BLaER1 (cell line): ENCODE measurements at regions not wholly inside any gene's neighbourhood (a gene's known extent, or its start where the extent isn't known, plus 50 kb on each side); places are given as distances from the start of the nearest gene placed in this dataset.
"Not testable (repeated sequence)": the region's sequence is repeated elsewhere in the genome, so short reads cannot be mapped to it uniquely, and the experiment has no call there.

Source experiments
- H3K27ac ChIP-seq: shearing (Covaris generic); formaldehyde crosslinking; 2 replicates; pipeline ENCODE4 v1.8.1; 2022
- H3K27me3 ChIP-seq: shearing (Covaris generic); formaldehyde crosslinking; 2 replicates; pipeline ENCODE4 v1.8.1; 2022
- H3K36me3 ChIP-seq: shearing (Covaris generic); formaldehyde crosslinking; 2 replicates; pipeline ENCODE4 v1.8.1; 2022
- H3K4me1 ChIP-seq: shearing (Covaris generic); formaldehyde crosslinking; 2 replicates; pipeline ENCODE4 v1.8.1; 2022
- H3K4me2 ChIP-seq: shearing (Covaris generic); formaldehyde crosslinking; 2 replicates; pipeline ENCODE4 v1.8.1; 2022
- H3K4me3 ChIP-seq: shearing (Covaris generic); formaldehyde crosslinking; 2 replicates; pipeline ENCODE4 v1.8.1; 2022
- H3K9ac ChIP-seq: shearing (Covaris generic); formaldehyde crosslinking; 2 replicates; pipeline ENCODE4 v1.8.1; 2022
- H3K9me3 ChIP-seq: shearing (Covaris generic); formaldehyde crosslinking; 2 replicates; pipeline ENCODE4 v1.8.1; 2022
- H4K20me1 ChIP-seq: shearing (Covaris generic); formaldehyde crosslinking; 2 replicates; pipeline ENCODE4 v1.8.1; 2022
- Cebpa-rat ChIP-seq: shearing (Covaris generic); IDR thresholded peaks from 2 replicates; pipeline ENCODE4 v1.8.1; 2022

DNA sequence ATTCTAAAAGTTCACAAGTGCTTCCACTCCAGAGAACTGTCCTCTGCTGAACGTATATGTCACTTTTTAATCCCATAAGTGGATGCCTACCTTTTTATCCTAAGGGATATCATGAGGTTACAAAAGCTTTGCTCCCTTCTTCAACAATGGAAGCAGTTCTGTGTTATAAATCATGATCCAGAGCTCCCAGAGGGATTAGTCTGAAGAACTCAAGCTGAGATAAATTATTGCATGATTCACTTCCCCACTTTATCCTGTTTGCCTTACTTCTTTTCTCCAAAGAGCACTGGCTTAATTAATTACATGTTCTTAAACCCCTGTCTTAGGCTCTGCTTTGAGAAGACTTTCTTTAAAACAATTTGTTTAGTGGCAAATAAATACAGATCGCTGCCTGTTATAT is 246.7 kb downstream of the PCDH17 start:
- no peak overlapping the region for H3K9ac ChIP-seq
- no peaks in the 10 kb centered on the region for H3K9me3 ChIP-seq
- H3K27ac ChIP-seq: no peak overlapping the region
- no peaks in the 10 kb centered on the region for H3K36me3 ChIP-seq
- no peak overlapping the region for H3K4me2 ChIP-seq
- no peak for TF ChIP-seq Cebpa-rat
- H3K4me3 ChIP-seq: no peak overlapping the region
- H3K27me3 ChIP-seq: no peaks in the 10 kb centered on the region
- H3K4me1 ChIP-seq: no peaks in the 10 kb centered on the region
- H4K20me1 ChIP-seq: no peaks in the 10 kb centered on the region

DNA sequence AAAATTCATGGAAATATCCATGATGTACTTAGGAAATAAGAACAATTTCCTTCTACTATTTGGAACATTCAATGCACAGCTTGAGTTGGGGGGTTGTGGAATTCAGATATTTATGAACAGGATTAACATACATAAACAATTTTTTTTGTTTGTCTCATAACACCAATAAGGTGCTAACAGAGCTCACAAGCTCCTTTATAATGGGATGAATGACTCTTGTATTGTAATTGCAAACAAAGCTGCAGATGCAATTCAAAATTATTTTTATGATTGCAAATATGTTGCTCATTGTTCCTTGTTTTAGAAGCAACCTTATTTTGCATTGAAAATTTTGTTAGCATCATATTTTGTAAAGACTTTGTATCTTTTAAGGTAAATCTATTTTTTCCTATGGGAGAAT is 265.7 kb downstream of the PCDH17 start:
- H3K4me2 ChIP-seq: no peak overlapping the region
- H4K20me1 ChIP-seq: no peaks in the 10 kb centered on the region
- H3K27me3 ChIP-seq: no peaks in the 10 kb centered on the region
- no peak overlapping the region for H3K9ac ChIP-seq
- no peak overlapping the region for H3K4me3 ChIP-seq
- no peaks in the 10 kb centered on the region for H3K9me3 ChIP-seq
- H3K36me3 ChIP-seq: no peaks in the 10 kb centered on the region
- H3K27ac ChIP-seq: no peak overlapping the region
- H3K4me1 ChIP-seq: no peaks in the 10 kb centered on the region
- no peak for TF ChIP-seq Cebpa-rat

- Histone ChIP-seq H3K27me3 (no peaks in the 10 kb centered on the region), H3K9ac (no peak overlapping the region), H3K9me3 (no peaks in the 10 kb centered on the region; the same call in 1 of the 2 replicates), H4K20me1 (no peaks in the 10 kb centered on the region), H3K4me3 (no peak overlapping the region), H3K4me2 (no peak overlapping the region), H3K27ac (no peak overlapping the region), H3K4me1 (no peaks in the 10 kb centered on the region), H3K36me3 (no peaks in the 10 kb centered on the region)
- no peak for TF ChIP-seq Cebpa-rat
These were observed 267.6 kb downstream of the PCDH17 start for GRCh38 chr13:57899096-57899495.

GRCh38 chr13:57909833-57910232 is 278.3 kb downstream of the PCDH17 start:
- not testable (repeated sequence) for H3K4me2 ChIP-seq, H3K36me3 ChIP-seq, H3K27me3 ChIP-seq, H3K4me3 ChIP-seq, H3K27ac ChIP-seq, H4K20me1 ChIP-seq, H3K9me3 ChIP-seq, H3K9ac ChIP-seq, H3K4me1 ChIP-seq

DNA sequence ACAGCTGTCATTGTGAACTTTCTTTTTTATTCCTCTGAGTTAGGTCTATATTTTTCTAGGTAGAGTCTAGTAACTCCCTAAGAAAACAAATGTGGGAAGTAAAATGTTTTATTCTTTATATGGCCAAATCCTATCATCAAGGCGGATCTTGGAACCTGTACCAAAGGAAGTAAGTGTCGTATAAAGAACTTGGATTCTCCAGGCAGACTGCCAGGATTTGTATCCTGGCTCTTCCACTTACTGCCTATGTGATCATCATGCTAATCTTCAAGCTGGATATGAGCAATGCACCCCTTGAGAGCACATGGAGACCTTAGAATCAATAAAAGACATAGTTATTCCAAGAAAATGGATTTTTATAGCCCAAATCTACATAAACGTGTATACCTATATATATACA is 286.5 kb downstream of the PCDH17 start:
- Histone ChIP-seq H3K9ac (no peak overlapping the region), H4K20me1 (no peaks in the 10 kb centered on the region), H3K4me1 (no peaks in the 10 kb centered on the region), H3K27me3 (no peaks in the 10 kb centered on the region), H3K9me3 (no peaks in the 10 kb centered on the region), H3K4me2 (no peak overlapping the region), H3K27ac (no peak overlapping the region), H3K36me3 (no peaks in the 10 kb centered on the region), H3K4me3 (no peak overlapping the region)
- no peak for TF ChIP-seq Cebpa-rat

DNA sequence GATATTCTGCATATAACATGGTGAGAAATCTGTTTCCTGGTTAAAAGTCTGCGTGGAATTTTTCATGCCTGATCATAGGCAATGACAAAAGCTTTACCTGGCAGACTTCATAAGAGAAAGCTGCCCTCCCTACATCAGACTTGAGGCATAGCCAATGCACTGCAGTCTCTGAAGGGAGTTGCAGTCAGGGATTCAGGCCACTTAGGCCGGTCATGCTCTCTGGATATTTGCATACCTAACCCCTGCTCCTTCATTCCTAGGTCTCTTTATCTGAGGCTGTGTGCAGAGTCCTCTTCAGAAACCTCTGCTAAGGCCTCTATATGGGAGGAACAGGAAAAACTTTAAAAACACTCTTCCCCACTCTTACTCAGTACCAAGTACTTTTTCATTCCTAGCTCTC is 287.4 kb downstream of the PCDH17 start:
- Histone ChIP-seq H3K27me3 (no peaks in the 10 kb centered on the region), H3K36me3 (no peaks in the 10 kb centered on the region), H3K9ac (no peak overlapping the region), H4K20me1 (no peaks in the 10 kb centered on the region), H3K4me1 (no peaks in the 10 kb centered on the region), H3K27ac (no peak overlapping the region), H3K4me3 (no peak overlapping the region), H3K4me2 (no peak overlapping the region), H3K9me3 (no peaks in the 10 kb centered on the region)
- TF ChIP-seq Cebpa-rat: no peak

GRCh38 chr13:57925250-57925649 is 293.7 kb downstream of the PCDH17 start:
- Histone ChIP-seq H3K4me2 (no peak overlapping the region), H3K36me3 (no peaks in the 10 kb centered on the region), H3K9ac (no peak overlapping the region), H4K20me1 (no peaks in the 10 kb centered on the region), H3K27me3 (no peaks in the 10 kb centered on the region), H3K4me1 (no peaks in the 10 kb centered on the region), H3K27ac (no peak overlapping the region), H3K4me3 (no peak overlapping the region), H3K9me3 (no peaks in the 10 kb centered on the region)
- no peak for TF ChIP-seq Cebpa-rat

- Histone ChIP-seq H3K9me3 (no peaks in the 10 kb centered on the region), H3K4me2 (no peak overlapping the region), H3K27ac (no peak overlapping the region), H4K20me1 (no peaks in the 10 kb centered on the region), H3K4me3 (no peak overlapping the region), H3K9ac (no peak overlapping the region), H3K36me3 (no peaks in the 10 kb centered on the region), H3K4me1 (no peaks in the 10 kb centered on the region), H3K27me3 (no peaks in the 10 kb centered on the region)
- TF ChIP-seq Cebpa-rat: no peak
These were observed 294.2 kb downstream of the PCDH17 start for GRCh38 chr13:57925751-57926150.

GRCh38 chr13:57932061-57932460 is 300.5 kb downstream of the PCDH17 start:
- no peaks in the 10 kb centered on the region for H3K9me3 ChIP-seq
- H3K4me1 ChIP-seq: no peaks in the 10 kb centered on the region
- no peaks in the 10 kb centered on the region for H3K36me3 ChIP-seq
- H4K20me1 ChIP-seq: no peaks in the 10 kb centered on the region
- H3K27ac ChIP-seq: no peak overlapping the region
- no peak overlapping the region for H3K4me2 ChIP-seq
- H3K27me3 ChIP-seq: no peaks in the 10 kb centered on the region
- no peak overlapping the region for H3K9ac ChIP-seq
- no peak for TF ChIP-seq Cebpa-rat
- H3K4me3 ChIP-seq: no peak overlapping the region

GRCh38 chr13:57933606-57934005 is 302.1 kb downstream of the PCDH17 start:
- H3K36me3 ChIP-seq: no peaks in the 10 kb centered on the region
- H3K9me3 ChIP-seq: no peaks in the 10 kb centered on the region

GRCh38 chr13:57935965-57936364 is 304.4 kb downstream of the PCDH17 start:
- H3K36me3 ChIP-seq: no peaks in the 10 kb centered on the region

More at GRCh38 chr13:57933606-57934005, 302.1 kb downstream of the PCDH17 start:
- Histone ChIP-seq H3K27me3 (no peaks in the 10 kb centered on the region), H4K20me1 (no peaks in the 10 kb centered on the region), H3K9ac (no peak overlapping the region), H3K4me1 (no peaks in the 10 kb centered on the region), H3K4me2 (no peak overlapping the region), H3K27ac (no peak overlapping the region), H3K4me3 (no peak overlapping the region)
- TF ChIP-seq Cebpa-rat: no peak

More at GRCh38 chr13:57935965-57936364, 304.4 kb downstream of the PCDH17 start:
- Histone ChIP-seq H3K27me3 (no peaks in the 10 kb centered on the region), H3K4me2 (no peak overlapping the region), H4K20me1 (no peaks in the 10 kb centered on the region), H3K9me3 (no peaks in the 10 kb centered on the region), H3K27ac (no peak overlapping the region), H3K4me3 (no peak overlapping the region), H3K4me1 (no peaks in the 10 kb centered on the region), H3K9ac (no peak overlapping the region)
- TF ChIP-seq Cebpa-rat: no peak
